DOHH2 (cell line): ENCODE measurements at regions not wholly inside any gene's neighbourhood (a gene's known extent, or its start where the extent isn't known, plus 50 kb on each side); places are given as distances from the start of the nearest gene placed in this dataset.

Experiments
- H3F3A ChIP-seq: fragments of 200-600 bp; sonication (generic), shearing (Covaris generic); 2 replicates; pipeline ENCODE4 v1.6.0; 2016; ENCODE audit warnings: antibody characterized with exemption, mild to moderate bottlenecking; ENCODE audit not compliant: control insufficient read depth, insufficient read depth
- H3K27ac ChIP-seq: fragments of 200-600 bp; sonication (generic); 2 replicates; pipeline ENCODE4 v1.5.1; 2014; ENCODE audit warnings: low read depth, mild to moderate bottlenecking, low read length, moderate library complexity
- H3K27me3 ChIP-seq: fragments of 200-600 bp; sonication (generic); 2 replicates; pipeline ENCODE4 v1.6.1; 2014; ENCODE audit warnings: mild to moderate bottlenecking, low read length, mixed read lengths; ENCODE audit not compliant: control insufficient read depth
- H3K36me3 ChIP-seq: fragments of 200-600 bp; sonication (generic); 2 replicates; pipeline ENCODE4 v1.6.1; 2014; ENCODE audit warnings: mild to moderate bottlenecking, low read length, moderate library complexity, mixed read lengths; ENCODE audit not compliant: control insufficient read depth
- H3K4me1 ChIP-seq: fragments of 200-600 bp; sonication (generic); 2 replicates; pipeline ENCODE4 v1.6.1; 2014; ENCODE audit warnings: mild to moderate bottlenecking, low read length, mixed read lengths; ENCODE audit not compliant: control insufficient read depth
- H3K4me2 ChIP-seq: fragments of 200-600 bp; sonication (generic); 2 replicates; pipeline ENCODE4 v1.6.0; 2014; ENCODE audit warnings: mild to moderate bottlenecking, low read length, moderate library complexity
- H3K4me3 ChIP-seq: fragments of 200-600 bp; sonication (generic); 2 replicates; pipeline ENCODE4 v1.5.1; 2014; ENCODE audit warnings: mild to moderate bottlenecking, low read length, mixed read lengths
- H3K79me2 ChIP-seq: fragments of 200-600 bp; sonication (generic); 2 replicates; pipeline ENCODE4 v1.6.1; 2014; ENCODE audit warnings: mild to moderate bottlenecking, low read length, mixed read lengths; ENCODE audit not compliant: control insufficient read depth
- H3K9me2 ChIP-seq: fragments of 200-600 bp; sonication (generic); replicated peaks from 2 replicates; pipeline ENCODE4 v1.6.1; 2014; ENCODE audit warnings: mild to moderate bottlenecking, low read length, mixed read lengths; ENCODE audit not compliant: control insufficient read depth
- H3K9me3 ChIP-seq: fragments of 200-600 bp; sonication (generic); 2 replicates; pipeline ENCODE4 v1.6.1; 2014; ENCODE audit warnings: antibody characterized with exemption, low read length, mixed read lengths; ENCODE audit not compliant: control insufficient read depth, insufficient read depth
- H4K20me1 ChIP-seq: fragments of 200-600 bp; sonication (generic); 2 replicates; pipeline ENCODE4 v1.6.0; 2014; ENCODE audit warnings: low read depth, mild to moderate bottlenecking, antibody characterized with exemption, low read length, moderate library complexity; ENCODE audit not compliant: control insufficient read depth, insufficient read depth
- EZH2phosphoT487 ChIP-seq: fragments of 200-600 bp; sonication (generic); IDR thresholded peaks from 2 replicates; pipeline ENCODE4 v1.6.1; 2017; ENCODE audit warnings: borderline replicate concordance, mild to moderate bottlenecking, antibody characterized with exemption, low read length, moderate library complexity, mixed read lengths
- TF ChIP-seq, protein P1 (sequence below): fragments of 200-600 bp; sonication (generic); IDR thresholded peaks from one replicate; pipeline ENCODE4 v1.5.1; 2014; ENCODE audit warnings: antibody characterized with exemption, mild to moderate bottlenecking, low read depth, low read length; ENCODE audit not compliant: poor library complexity, severe bottlenecking

DNA sequence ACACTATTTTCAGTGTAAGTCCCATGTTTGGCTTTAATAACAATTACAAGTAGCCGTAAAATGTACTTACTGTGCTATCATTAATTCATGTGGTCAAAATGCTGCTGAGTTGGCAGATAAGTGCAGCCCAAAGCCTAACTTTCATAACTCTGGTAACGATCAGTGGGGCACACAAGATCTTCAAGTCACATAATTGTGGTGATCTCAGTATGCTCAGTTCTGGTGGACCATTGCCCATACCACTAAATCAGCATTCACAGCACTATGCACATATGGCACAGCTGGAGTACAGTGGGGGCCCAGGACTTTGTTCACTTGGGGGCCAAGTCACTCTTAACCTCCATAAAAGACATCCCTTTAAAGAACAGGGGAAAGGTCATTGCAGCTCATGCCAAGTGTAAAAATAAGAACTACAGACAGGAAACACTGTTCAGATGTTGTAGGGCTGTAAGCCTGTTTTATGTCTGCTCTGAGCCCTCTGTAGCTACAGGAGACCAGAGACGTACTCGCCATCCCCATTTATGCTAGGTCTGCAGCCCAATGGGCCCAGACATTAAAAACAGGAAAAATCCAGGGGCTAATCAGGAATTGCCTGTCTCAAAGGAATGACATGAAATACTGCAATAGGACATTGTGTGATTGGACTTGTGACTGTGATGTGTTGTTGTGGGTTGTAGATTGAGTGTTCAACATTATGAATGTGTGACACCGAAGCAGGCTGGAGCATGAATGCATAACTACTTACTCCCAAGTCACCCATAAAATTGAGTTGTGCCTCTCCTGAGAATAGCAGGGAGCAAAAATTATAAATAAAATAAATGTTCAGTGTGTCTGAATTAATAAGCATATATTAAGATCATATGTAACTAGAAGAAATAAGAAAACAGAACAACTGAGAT, 282.5 kb upstream of the EPHA3 start:
- no peak overlapping the region for H3K4me3 ChIP-seq
- H3K79me2 ChIP-seq: no peaks in the 10 kb centered on the region
- TF ChIP-seq, protein P1, sequence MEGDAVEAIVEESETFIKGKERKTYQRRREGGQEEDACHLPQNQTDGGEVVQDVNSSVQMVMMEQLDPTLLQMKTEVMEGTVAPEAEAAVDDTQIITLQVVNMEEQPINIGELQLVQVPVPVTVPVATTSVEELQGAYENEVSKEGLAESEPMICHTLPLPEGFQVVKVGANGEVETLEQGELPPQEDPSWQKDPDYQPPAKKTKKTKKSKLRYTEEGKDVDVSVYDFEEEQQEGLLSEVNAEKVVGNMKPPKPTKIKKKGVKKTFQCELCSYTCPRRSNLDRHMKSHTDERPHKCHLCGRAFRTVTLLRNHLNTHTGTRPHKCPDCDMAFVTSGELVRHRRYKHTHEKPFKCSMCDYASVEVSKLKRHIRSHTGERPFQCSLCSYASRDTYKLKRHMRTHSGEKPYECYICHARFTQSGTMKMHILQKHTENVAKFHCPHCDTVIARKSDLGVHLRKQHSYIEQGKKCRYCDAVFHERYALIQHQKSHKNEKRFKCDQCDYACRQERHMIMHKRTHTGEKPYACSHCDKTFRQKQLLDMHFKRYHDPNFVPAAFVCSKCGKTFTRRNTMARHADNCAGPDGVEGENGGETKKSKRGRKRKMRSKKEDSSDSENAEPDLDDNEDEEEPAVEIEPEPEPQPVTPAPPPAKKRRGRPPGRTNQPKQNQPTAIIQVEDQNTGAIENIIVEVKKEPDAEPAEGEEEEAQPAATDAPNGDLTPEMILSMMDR: no peak
- no peak for TF ChIP-seq EZH2phosphoT487

DNA sequence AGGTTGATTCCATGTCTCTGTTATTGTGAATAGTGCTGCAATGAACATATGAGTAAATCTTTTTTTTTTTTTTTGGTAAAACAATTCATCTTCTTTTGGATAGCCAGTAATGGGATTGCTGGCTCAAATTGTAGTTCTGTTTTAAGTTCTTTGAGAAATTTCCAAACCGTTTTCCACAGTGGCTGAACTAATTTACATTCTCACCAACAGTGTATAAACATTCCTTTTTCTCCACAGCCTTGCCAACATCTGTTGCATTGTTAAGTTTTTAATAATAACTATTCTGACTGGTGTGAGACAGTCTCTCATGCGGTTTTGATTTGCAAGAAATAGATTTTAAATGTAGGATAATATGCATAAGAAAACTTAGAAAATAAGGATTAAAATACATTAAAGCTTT, 279.0 kb upstream of the EPHA3 start:
- Histone ChIP-seq H3F3A (no peaks in the 10 kb centered on the region), H3K4me1 (no peaks in the 10 kb centered on the region), H3K9me3 (no peaks in the 10 kb centered on the region), H3K27ac (no peak overlapping the region), H3K9me2 (no peaks in the 10 kb centered on the region), H3K4me2 (no peak overlapping the region), H3K79me2 (no peaks in the 10 kb centered on the region), H3K4me3 (no peak overlapping the region), H3K27me3 (no peaks in the 10 kb centered on the region), H3K36me3 (no peaks in the 10 kb centered on the region), H4K20me1 (no peaks in the 10 kb centered on the region)
- TF ChIP-seq, protein P1: no peak
- TF ChIP-seq EZH2phosphoT487: no peak

More for the DNA sequence above, 282.5 kb upstream of the EPHA3 start:
- no peaks in the 10 kb centered on the region for H3K9me2 ChIP-seq
- H3K27ac ChIP-seq: no peak overlapping the region
- H3K4me1 ChIP-seq: no peaks in the 10 kb centered on the region
- no peaks in the 10 kb centered on the region for H4K20me1 ChIP-seq
- H3K9me3 ChIP-seq: no peaks in the 10 kb centered on the region
- H3K27me3 ChIP-seq: no peaks in the 10 kb centered on the region
- H3K36me3 ChIP-seq: no peaks in the 10 kb centered on the region
- no peak overlapping the region for H3K4me2 ChIP-seq
- no peaks in the 10 kb centered on the region for H3F3A ChIP-seq

DNA sequence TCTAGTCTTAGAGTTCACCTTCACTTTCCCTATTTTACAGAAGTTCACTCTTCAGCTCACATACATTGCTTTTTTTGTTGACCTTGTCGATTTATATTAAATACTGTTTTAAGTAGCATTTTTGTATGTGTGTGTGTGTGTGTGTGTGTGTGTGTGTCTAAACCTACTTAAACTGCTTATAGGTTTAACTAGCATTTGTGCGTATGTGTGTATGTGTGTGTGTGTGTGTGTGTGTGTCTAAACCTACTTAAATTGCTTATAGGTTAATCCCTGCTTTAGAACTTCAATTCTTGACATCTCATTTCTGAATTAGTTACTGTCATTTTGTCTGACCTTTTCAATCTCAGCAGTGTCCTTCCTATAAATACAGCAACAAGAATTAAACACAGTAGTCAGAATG, 254.8 kb upstream of the EPHA3 start:
- H3K27ac ChIP-seq: no peak overlapping the region
- TF ChIP-seq EZH2phosphoT487: no peak
- TF ChIP-seq, protein P1: no peak
- H3K4me1 ChIP-seq: no peaks in the 10 kb centered on the region
- no peak overlapping the region for H3K4me2 ChIP-seq
- H3K79me2 ChIP-seq: no peaks in the 10 kb centered on the region
- no peaks in the 10 kb centered on the region for H3K27me3 ChIP-seq
- no peaks in the 10 kb centered on the region for H3F3A ChIP-seq
- H4K20me1 ChIP-seq: no peaks in the 10 kb centered on the region
- H3K4me3 ChIP-seq: no peak overlapping the region
- H3K36me3 ChIP-seq: no peaks in the 10 kb centered on the region
- no peaks in the 10 kb centered on the region for H3K9me2 ChIP-seq
- no peaks in the 10 kb centered on the region for H3K9me3 ChIP-seq
